Skeletal muscle satellite cell (primary cell): ENCODE measurements at regions not wholly inside any gene's neighbourhood (a gene's known extent, or its start where the extent isn't known, plus 50 kb on each side); places are given as distances from the start of the nearest gene placed in this dataset.
"Not testable (repeated sequence)": the region's sequence is repeated elsewhere in the genome, so short reads cannot be mapped to it uniquely, and the experiment has no call there.

ENCODE experiments used
- H3K27me3 ChIP-seq: 2 replicates; pipeline ENCODE4 v1.7.0; 2013; ENCODE audit warnings: low read length; ENCODE audit not compliant: control insufficient read depth, insufficient read depth
- H3K36me3 ChIP-seq: 2 replicates; pipeline ENCODE4 v1.7.0; 2013; ENCODE audit warnings: mild to moderate bottlenecking, control low read depth, low read length; ENCODE audit not compliant: insufficient read depth
- H3K4me1 ChIP-seq: 2 replicates; pipeline ENCODE4 v1.7.0; 2013; ENCODE audit warnings: low read length; ENCODE audit not compliant: control insufficient read depth, insufficient read depth
- H3K4me2 ChIP-seq: 2 replicates; pipeline ENCODE4 v1.7.0; 2013; ENCODE audit warnings: mild to moderate bottlenecking, low read length
- H3K4me3 ChIP-seq: 2 replicates; pipeline ENCODE4 v1.7.0; 2013; ENCODE audit warnings: low read length
- H3K9ac ChIP-seq: 2 replicates; pipeline ENCODE4 v1.7.0; 2013; ENCODE audit warnings: mild to moderate bottlenecking, low read depth, low read length, moderate library complexity
- H3K9me3 ChIP-seq: replicated peaks from 2 replicates; pipeline ENCODE4 v1.7.0; 2013; ENCODE audit warnings: mild to moderate bottlenecking, control low read depth, low read length

DNA sequence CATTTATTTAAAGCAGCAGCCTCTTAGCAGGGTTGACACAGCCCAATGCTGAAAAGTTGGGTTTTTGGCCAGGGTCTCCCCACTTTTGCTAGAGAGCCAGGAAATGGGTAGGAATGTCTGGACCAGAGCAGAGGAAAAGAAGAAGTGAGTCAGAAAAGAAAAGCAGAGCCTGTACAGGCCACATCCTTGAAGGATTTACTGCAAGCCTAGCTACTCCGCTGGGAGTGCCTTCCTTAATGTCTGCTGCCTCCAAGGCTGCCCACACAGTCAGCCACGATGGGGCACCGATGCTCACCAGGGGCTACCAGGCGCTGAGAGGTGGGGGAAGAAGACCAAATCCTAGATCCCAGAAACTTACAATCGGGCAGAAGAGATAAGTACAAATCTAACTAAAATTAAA lies 139.2 kb downstream of the C12orf75 start:
- Histone ChIP-seq H3K4me2 (no peak overlapping the region), H3K4me1 (peaks cover 16% of the 10 kb centered on the region), H3K9ac (no peak overlapping the region), H3K4me3 (no peak overlapping the region), H3K36me3 (no peaks in the 10 kb centered on the region), H3K9me3 (no peaks in the 10 kb centered on the region), H3K27me3 (no peaks in the 10 kb centered on the region)

DNA sequence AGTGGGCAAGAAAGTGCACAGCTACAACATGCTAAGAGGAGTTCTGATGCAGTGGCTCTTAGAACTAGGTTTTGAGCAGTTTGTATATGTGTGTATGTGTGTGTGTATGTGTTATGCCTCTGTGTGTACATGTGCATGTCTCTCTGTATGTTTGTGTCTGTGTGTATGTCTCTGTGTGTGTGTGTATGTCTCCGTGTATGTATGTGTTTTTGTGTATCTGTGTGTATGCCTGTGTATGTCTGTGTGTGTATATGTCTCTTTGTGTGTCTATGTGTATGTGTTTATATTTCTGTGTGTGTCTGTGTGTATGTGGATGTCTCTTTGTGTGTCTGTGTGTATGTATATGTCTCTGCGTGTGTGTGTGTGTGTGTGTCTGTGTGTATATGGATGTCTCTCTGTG lies 139.6 kb downstream of the C12orf75 start:
- H3K4me2 ChIP-seq = no peak overlapping the region
- no peaks in the 10 kb centered on the region for H3K36me3 ChIP-seq
- no peak overlapping the region for H3K4me3 ChIP-seq
- no peaks in the 10 kb centered on the region for H3K9me3 ChIP-seq
- H3K4me1 ChIP-seq = peaks cover 20% of the 10 kb centered on the region
- no peaks in the 10 kb centered on the region for H3K27me3 ChIP-seq
- no peak overlapping the region for H3K9ac ChIP-seq

DNA sequence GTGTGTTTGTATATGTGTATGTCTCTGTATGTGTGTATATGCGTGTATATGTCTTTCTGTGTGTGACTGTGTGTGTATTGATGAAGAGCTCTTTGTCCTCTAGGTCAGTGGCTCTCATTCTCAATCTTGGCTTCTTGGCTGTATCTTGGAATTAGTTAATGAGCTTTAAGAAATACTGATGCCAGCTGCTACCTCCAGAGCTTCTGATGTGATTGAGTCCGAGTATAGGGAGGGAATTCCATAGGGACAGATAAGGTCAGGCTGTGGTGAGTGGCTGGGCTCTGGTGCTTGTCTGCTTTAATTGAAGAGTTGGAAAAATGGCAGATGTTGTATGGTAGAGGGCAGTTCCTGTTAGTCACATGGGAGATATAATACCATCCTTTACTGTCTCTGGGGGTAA lies 140.1 kb downstream of the C12orf75 start:
- H3K4me1 ChIP-seq = peaks cover 21% of the 10 kb centered on the region
- no peak overlapping the region for H3K4me3 ChIP-seq
- no peak overlapping the region for H3K4me2 ChIP-seq
- no peaks in the 10 kb centered on the region for H3K9me3 ChIP-seq
- no peak overlapping the region for H3K9ac ChIP-seq
- H3K27me3 ChIP-seq = no peaks in the 10 kb centered on the region
- H3K36me3 ChIP-seq = no peaks in the 10 kb centered on the region

DNA sequence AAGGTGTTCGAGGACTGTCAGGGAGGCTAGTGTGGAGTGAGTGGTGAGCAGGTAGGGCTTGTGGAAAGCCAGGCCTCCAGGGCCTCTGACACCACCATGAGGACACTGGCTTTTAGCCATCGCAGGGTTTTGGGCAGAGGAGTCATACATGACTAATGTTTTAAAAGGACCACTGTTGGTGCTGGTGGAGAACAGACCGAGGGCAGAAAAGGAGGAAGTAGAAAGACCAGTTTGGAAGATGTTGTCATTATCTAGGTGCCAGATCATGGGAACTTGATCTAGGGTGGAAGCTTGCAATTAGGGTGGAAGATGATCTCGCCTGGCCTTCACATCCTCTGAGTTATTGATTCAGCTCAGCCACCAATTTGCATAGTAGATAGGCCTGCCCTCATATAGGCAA lies 144.2 kb downstream of the C12orf75 start:
- H3K36me3 ChIP-seq = no peaks in the 10 kb centered on the region
- H3K9me3 ChIP-seq = no peaks in the 10 kb centered on the region
- H3K27me3 ChIP-seq = no peaks in the 10 kb centered on the region
- H3K9ac ChIP-seq = no peak overlapping the region
- no peak overlapping the region for H3K4me3 ChIP-seq
- H3K4me1 ChIP-seq = peaks cover 15% of the 10 kb centered on the region
- no peak overlapping the region for H3K4me2 ChIP-seq

DNA sequence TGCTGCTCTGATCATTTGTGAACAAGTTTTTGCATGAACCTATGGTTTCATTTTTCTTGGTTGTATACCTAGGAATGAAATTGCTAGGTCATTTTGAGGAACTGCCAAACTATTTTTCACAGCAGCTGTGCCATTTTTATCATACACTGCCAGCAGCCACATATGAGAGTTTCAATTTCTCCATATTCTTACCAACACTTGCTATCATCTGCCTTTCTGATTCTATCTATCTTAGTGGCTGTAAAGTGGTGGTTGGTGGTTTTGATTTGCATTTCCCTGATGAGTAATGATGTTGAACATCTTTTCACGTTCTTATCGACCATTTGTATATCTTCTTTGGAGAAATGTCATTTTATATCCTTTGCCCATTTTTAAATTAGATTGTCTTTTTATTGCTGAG lies 146.1 kb downstream of the C12orf75 start:
- Histone ChIP-seq H3K4me2 (no peak overlapping the region), H3K9me3 (no peaks in the 10 kb centered on the region), H3K4me1 (peaks cover 13% of the 10 kb centered on the region), H3K27me3 (no peaks in the 10 kb centered on the region), H3K9ac (no peak overlapping the region), H3K4me3 (no peak overlapping the region), H3K36me3 (no peaks in the 10 kb centered on the region)

DNA sequence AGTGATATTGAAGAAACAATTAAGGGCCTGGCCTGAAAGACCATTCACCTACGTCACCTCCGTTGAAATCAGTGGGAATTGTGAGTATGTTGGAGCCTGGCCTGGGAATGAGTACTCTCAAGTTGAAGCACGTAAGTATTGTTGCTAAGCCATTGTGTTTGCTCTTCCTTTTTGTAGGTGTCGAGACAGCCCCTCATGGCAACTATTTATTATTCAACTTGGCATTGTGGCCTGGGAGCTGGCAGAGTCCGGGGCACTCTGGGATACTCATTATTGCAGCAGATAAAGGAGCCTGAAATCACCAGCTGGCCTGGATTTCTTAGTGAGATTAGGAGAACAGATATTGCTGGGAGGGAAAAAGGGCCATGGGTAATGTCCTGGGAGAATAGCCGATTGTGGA lies 147.4 kb downstream of the C12orf75 start:
- no peak overlapping the region for H3K9ac ChIP-seq
- peaks cover 13% of the 10 kb centered on the region for H3K4me1 ChIP-seq
- no peak overlapping the region for H3K4me3 ChIP-seq
- no peaks in the 10 kb centered on the region for H3K9me3 ChIP-seq
- H3K27me3 ChIP-seq = no peaks in the 10 kb centered on the region
- no peaks in the 10 kb centered on the region for H3K36me3 ChIP-seq
- H3K4me2 ChIP-seq = no peak overlapping the region

DNA sequence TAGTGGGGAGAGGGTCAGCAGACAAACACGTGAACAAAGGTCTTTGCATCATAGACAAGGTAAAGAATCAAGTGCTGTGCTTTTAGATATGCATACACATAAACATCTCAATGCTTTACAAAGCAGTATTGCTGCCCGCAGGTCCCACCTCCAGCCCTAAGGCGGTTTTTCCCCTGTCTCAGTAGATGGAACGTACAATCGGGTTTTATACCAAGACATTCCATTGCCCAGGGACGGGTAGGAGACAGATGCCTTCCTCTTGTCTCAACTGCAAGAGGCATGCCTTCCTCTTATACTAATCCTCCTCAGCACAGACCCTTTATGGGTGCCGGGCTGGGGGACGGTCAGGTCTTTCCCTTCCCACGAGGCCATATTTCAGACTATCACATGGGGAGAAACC lies 148.3 kb downstream of the C12orf75 start:
- H3K4me3 ChIP-seq, H3K9ac ChIP-seq, H3K27me3 ChIP-seq, H3K4me2 ChIP-seq, H3K36me3 ChIP-seq, H3K9me3 ChIP-seq: not testable (repeated sequence)
- H3K4me1 ChIP-seq = peaks cover 13% of the 10 kb centered on the region

DNA sequence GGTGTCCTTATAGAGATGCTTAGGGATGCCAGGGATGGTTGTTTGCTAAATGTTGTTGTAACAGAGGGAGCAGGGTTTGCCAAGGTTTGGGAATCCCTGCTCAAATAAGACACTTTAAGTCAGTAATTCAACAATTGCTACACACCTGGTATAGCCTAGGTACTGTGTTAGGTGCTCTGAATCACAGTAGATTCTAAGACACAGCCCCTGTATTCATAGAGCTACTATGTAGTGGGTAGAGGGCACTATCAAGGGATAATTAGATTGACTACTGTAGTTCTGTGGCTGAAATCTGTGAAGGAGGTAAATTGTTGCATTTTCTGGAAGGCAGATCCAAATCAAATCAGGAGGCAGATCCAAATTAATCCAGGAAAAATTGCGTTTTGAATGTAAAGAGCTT lies 149.2 kb downstream of the C12orf75 start:
- H3K9me3 ChIP-seq = no peaks in the 10 kb centered on the region
- H3K4me2 ChIP-seq = no peak overlapping the region
- no peak overlapping the region for H3K4me3 ChIP-seq
- H3K4me1 ChIP-seq = peaks cover 9% of the 10 kb centered on the region
- no peak overlapping the region for H3K9ac ChIP-seq
- H3K36me3 ChIP-seq = no peaks in the 10 kb centered on the region
- no peaks in the 10 kb centered on the region for H3K27me3 ChIP-seq

DNA sequence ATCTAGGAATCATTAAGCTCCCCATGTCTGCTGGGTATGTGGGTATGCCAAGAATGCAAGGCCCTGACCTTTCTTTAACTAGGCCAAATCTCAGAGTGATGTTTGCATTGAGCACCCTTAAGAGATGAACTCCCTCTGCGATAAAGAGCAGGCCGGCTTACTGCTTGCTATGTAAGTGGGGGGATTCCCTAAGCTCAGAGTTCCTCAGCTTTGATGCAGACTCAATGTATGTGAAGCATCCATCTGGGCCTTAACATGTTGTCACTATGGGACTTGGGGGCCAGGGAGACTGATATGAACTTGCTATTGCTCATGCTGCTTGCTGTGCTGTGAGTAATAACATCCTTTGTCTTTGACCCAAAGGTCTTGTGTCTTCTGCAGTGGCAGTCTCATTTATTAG lies 149.7 kb downstream of the C12orf75 start:
- Histone ChIP-seq H3K4me3 (no peak overlapping the region), H3K9ac (no peak overlapping the region), H3K4me1 (peaks cover 9% of the 10 kb centered on the region), H3K27me3 (no peaks in the 10 kb centered on the region), H3K4me2 (no peak overlapping the region), H3K36me3 (no peaks in the 10 kb centered on the region), H3K9me3 (no peaks in the 10 kb centered on the region)

DNA sequence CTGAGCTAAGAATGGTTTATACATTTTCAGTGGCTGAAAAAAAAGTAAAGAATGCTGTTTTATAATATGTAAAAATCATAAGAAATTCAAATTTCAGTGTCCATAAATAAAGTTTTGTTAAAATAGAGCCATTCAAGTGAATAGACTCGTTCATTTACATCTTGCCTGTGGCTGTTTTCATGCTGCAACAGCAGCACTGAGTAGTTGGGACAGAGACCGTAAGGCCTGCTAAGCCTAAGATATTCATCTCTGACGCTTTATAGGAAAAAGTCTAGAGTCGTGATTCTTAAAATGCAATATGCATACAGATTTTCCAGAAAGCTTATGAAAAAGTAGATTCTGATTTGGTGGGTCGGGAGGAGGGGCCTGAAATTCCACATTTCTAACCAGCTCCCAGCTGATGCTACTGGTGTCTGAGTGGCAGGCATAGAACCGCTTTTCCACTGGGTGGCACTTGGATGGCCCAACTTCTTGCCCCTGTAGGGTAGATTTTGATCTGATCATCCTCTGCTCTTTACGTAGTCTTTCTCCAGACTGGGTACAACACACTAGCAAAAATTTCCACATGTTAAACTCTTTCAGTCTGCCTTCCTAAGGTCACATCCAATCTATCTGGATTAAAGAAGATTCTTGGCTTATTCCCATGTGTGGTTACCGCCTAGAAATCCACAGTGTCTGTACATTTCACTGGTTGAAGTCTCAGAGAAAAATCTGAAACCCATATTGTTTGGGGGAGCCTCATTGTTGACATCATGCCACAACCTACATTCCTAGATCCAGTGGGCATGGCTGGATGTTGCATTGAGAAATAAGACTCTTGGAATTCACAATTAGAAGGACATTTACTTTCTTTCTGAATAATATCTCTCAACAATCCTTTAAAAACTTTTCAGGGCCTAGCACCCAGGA lies 151.2 kb downstream of the C12orf75 start:
- no peak overlapping the region for H3K4me3 ChIP-seq
- H3K36me3 ChIP-seq = no peaks in the 10 kb centered on the region
- H3K4me1 ChIP-seq = peaks cover 23% of the 10 kb centered on the region
- no peak overlapping the region for H3K4me2 ChIP-seq
- H3K27me3 ChIP-seq = no peaks in the 10 kb centered on the region
- H3K9me3 ChIP-seq = no peaks in the 10 kb centered on the region
- H3K9ac ChIP-seq = no peak overlapping the region

DNA sequence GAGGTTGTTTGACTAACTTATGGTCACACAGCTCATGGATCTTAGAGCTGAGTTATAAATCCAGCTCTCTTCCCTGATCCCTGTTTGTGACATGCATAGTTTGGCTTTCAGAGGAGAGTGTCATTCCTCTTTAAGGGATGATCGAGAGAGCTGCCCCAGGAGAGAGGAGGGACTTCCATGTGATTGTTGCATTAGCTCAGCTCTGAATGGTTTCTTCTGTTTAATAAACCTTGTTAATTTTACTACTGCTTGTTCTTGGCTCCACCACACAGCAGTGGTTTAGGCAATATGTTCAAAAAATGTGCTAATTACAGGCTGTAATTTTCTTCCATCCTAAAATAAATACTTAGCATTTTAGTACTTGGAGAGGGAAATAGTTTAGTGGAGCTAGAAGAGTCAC lies 152.5 kb downstream of the C12orf75 start:
- H3K4me1 ChIP-seq = peaks cover 26% of the 10 kb centered on the region
- H3K9ac ChIP-seq = no peak overlapping the region
- H3K9me3 ChIP-seq = no peaks in the 10 kb centered on the region
- no peak overlapping the region for H3K4me2 ChIP-seq
- H3K36me3 ChIP-seq = no peaks in the 10 kb centered on the region
- H3K27me3 ChIP-seq = no peaks in the 10 kb centered on the region
- no peak overlapping the region for H3K4me3 ChIP-seq

DNA sequence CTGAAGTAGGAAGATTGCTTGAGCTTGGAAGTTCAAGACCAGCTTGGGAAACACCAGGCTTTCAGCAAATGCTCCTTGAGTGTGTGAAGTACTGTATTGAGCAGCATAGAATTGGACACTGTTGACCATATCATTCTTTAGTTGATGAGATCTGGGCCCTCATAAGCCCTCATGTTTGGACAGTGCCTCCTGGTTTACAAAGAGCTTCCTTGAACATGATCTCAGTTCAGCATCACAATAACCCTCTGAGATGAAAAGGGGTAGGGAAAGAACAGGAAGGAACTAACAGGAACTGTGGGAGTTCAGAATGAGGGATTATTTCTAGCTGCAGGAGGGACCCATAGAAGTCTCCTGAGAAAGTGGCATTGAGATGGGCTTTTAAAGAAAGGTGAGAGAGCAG lies 153.2 kb downstream of the C12orf75 start:
- Histone ChIP-seq H3K4me1 (peaks cover 28% of the 10 kb centered on the region), H3K4me2 (no peak overlapping the region), H3K27me3 (no peaks in the 10 kb centered on the region), H3K9ac (no peak overlapping the region), H3K36me3 (no peaks in the 10 kb centered on the region), H3K9me3 (no peaks in the 10 kb centered on the region), H3K4me3 (no peak overlapping the region)
